Memory B cell (primary cell): ENCODE measurements at regions not wholly inside any gene's neighbourhood (a gene's known extent, or its start where the extent isn't known, plus 50 kb on each side); places are given as distances from the start of the nearest gene placed in this dataset.

Experiments used
- ATAC-seq: fragments of 150-1000 bp; cut with Tn5 transposase; 2 replicates; pipeline ENCODE4 v1.10.0; 2021; ENCODE audit warnings: low read depth, mild to moderate bottlenecking, moderate library complexity
- DNase-seq, 2 donors: peaks; one replicate each; pipeline ENCODE4 v3.0.0; 2022; ENCODE audit warnings: low spot score in 2 of 2
- H3K27ac Mint-ChIP-seq: one replicate; pipeline ENCODE4 v1.8.0; 2022; ENCODE audit warnings: mild to moderate bottlenecking, moderate library complexity, mixed read lengths
- H3K27me3 Mint-ChIP-seq: one replicate; pipeline ENCODE4 v1.8.0; 2022; ENCODE audit warnings: mixed read lengths
- H3K36me3 Mint-ChIP-seq: one replicate; pipeline ENCODE4 v1.8.0; 2022; ENCODE audit warnings: mild to moderate bottlenecking, mixed read lengths
- H3K4me1 Mint-ChIP-seq: one replicate; pipeline ENCODE4 v1.8.0; 2022; ENCODE audit warnings: mixed read lengths
- H3K4me3 Mint-ChIP-seq: one replicate; pipeline ENCODE4 v1.8.0; 2022; ENCODE audit warnings: mild to moderate bottlenecking, moderate library complexity, mixed read lengths
- H3K9me3 Mint-ChIP-seq: one replicate; pipeline ENCODE4 v1.8.0; 2022; ENCODE audit warnings: mixed read lengths

GRCh38 chr9:92179286-92180001 is 64.2 kb upstream of the SPTLC1 start:
- Mint-ChIP-seq H3K4me3 (no peak overlapping the region), H3K27ac (no peak overlapping the region), H3K9me3 (peaks cover 4% of the 10 kb centered on the region), H3K36me3 (no peaks in the 10 kb centered on the region), H3K4me1 (peaks cover 3% of the 10 kb centered on the region), H3K27me3 (peaks cover 11% of the 10 kb centered on the region)
- ATAC-seq (no peak), DNase-seq (no peak)

- peaks cover 3% of the 10 kb centered on the region for H3K4me1 Mint-ChIP-seq
These were observed 62.4 kb upstream of the SPTLC1 start for GRCh38 chr9:92177591-92177990.

GRCh38 chr9:92176800-92177185 is 61.6 kb upstream of the SPTLC1 start:
- DNase-seq (no peak), ATAC-seq (no peak)
- Mint-ChIP-seq H3K9me3 (peaks cover 4% of the 10 kb centered on the region), H3K27me3 (peaks cover 5% of the 10 kb centered on the region), H3K27ac (no peak overlapping the region), H3K4me3 (no peak overlapping the region), H3K36me3 (no peaks in the 10 kb centered on the region), H3K4me1 (peaks cover 3% of the 10 kb centered on the region)

More at GRCh38 chr9:92177591-92177990, 62.4 kb upstream of the SPTLC1 start:
- no peak for DNase-seq
- no peak for ATAC-seq
- Mint-ChIP-seq H3K36me3 (no peaks in the 10 kb centered on the region), H3K9me3 (peaks cover 4% of the 10 kb centered on the region), H3K27ac (no peak overlapping the region), H3K4me3 (no peak overlapping the region), H3K27me3 (peaks cover 3% of the 10 kb centered on the region)

GRCh38 chr9:92176068-92176799 is 61.0 kb upstream of the SPTLC1 start:
- ATAC-seq (no peak), DNase-seq (no peak)
- peaks cover 3% of the 10 kb centered on the region for H3K4me1 Mint-ChIP-seq
- peaks cover 6% of the 10 kb centered on the region for H3K27me3 Mint-ChIP-seq
- H3K36me3 Mint-ChIP-seq = no peaks in the 10 kb centered on the region
- no peak overlapping the region for H3K4me3 Mint-ChIP-seq
- no peak overlapping the region for H3K27ac Mint-ChIP-seq
- peaks cover 4% of the 10 kb centered on the region for H3K9me3 Mint-ChIP-seq

- H3K9me3 Mint-ChIP-seq = peaks cover 4% of the 10 kb centered on the region
- no peak for DNase-seq
- no peak overlapping the region for H3K4me3 Mint-ChIP-seq
- ATAC-seq = no peak
- peaks cover 1% of the 10 kb centered on the region for H3K4me1 Mint-ChIP-seq
- H3K36me3 Mint-ChIP-seq = no peaks in the 10 kb centered on the region
- peaks cover 3% of the 10 kb centered on the region for H3K27me3 Mint-ChIP-seq
- no peak overlapping the region for H3K27ac Mint-ChIP-seq
These were observed 60.2 kb upstream of the SPTLC1 start for GRCh38 chr9:92175441-92175840.

GRCh38 chr9:92173318-92173717 is 58.1 kb upstream of the SPTLC1 start:
- no peak overlapping the region for H3K4me3 Mint-ChIP-seq
- peaks cover 4% of the 10 kb centered on the region for H3K27me3 Mint-ChIP-seq
- H3K36me3 Mint-ChIP-seq = no peaks in the 10 kb centered on the region
- peaks cover 4% of the 10 kb centered on the region for H3K9me3 Mint-ChIP-seq
- no peak for DNase-seq
- ATAC-seq = no peak
- H3K27ac Mint-ChIP-seq = no peak overlapping the region
- H3K4me1 Mint-ChIP-seq = no peaks in the 10 kb centered on the region

- no peak overlapping the region for H3K4me3 Mint-ChIP-seq
- peaks cover 7% of the 10 kb centered on the region for H3K27me3 Mint-ChIP-seq
- H3K27ac Mint-ChIP-seq = no peak overlapping the region
- H3K4me1 Mint-ChIP-seq = no peaks in the 10 kb centered on the region
- DNase-seq (no peak), ATAC-seq (no peak)
- H3K9me3 Mint-ChIP-seq = peaks cover 4% of the 10 kb centered on the region
- no peaks in the 10 kb centered on the region for H3K36me3 Mint-ChIP-seq
These were observed 56.6 kb upstream of the SPTLC1 start for GRCh38 chr9:92171822-92172221.

- Mint-ChIP-seq H3K4me3 (no peak overlapping the region), H3K4me1 (no peaks in the 10 kb centered on the region), H3K27me3 (peaks cover 7% of the 10 kb centered on the region), H3K27ac (no peak overlapping the region), H3K36me3 (no peaks in the 10 kb centered on the region), H3K9me3 (peaks cover 5% of the 10 kb centered on the region)
- ATAC-seq (no peak), DNase-seq (no peak)
These were observed 56.1 kb upstream of the SPTLC1 start for GRCh38 chr9:92171281-92171680.

GRCh38 chr9:92170848-92171247 is 55.6 kb upstream of the SPTLC1 start:
- H3K36me3 Mint-ChIP-seq = no peaks in the 10 kb centered on the region
- peaks cover 7% of the 10 kb centered on the region for H3K27me3 Mint-ChIP-seq
- H3K9me3 Mint-ChIP-seq = peaks cover 6% of the 10 kb centered on the region
- H3K27ac Mint-ChIP-seq = no peak overlapping the region
- ATAC-seq (no peak), DNase-seq (no peak)
- H3K4me3 Mint-ChIP-seq = no peak overlapping the region
- H3K4me1 Mint-ChIP-seq = no peaks in the 10 kb centered on the region

- Mint-ChIP-seq H3K9me3 (peaks cover 13% of the 10 kb centered on the region), H3K4me3 (no peak overlapping the region), H3K27ac (no peak overlapping the region), H3K4me1 (no peaks in the 10 kb centered on the region), H3K27me3 (peaks cover 7% of the 10 kb centered on the region), H3K36me3 (no peaks in the 10 kb centered on the region)
- ATAC-seq (no peak), DNase-seq (no peak)
These were observed 50.3 kb upstream of the SPTLC1 start for GRCh38 chr9:92165484-92165883.
